Ectodermal cell (in vitro differentiated cells): ENCODE measurements at regions not wholly inside any gene's neighbourhood (a gene's known extent, or its start where the extent isn't known, plus 50 kb on each side); places are given as distances from the start of the nearest gene placed in this dataset.
"Not testable (repeated sequence)": the region's sequence is repeated elsewhere in the genome, so short reads cannot be mapped to it uniquely, and the experiment has no call there.

Experiments used
- H3K27ac ChIP-seq: 2 replicates; pipeline ENCODE4 v1.7.0; 2013; ENCODE audit warnings: mild to moderate bottlenecking, low read depth, low read length; ENCODE audit not compliant: insufficient read depth, poor library complexity, severe bottlenecking
- H3K27me3 ChIP-seq: 2 replicates; pipeline ENCODE4 v1.7.0; 2013; ENCODE audit warnings: mild to moderate bottlenecking, low read length; ENCODE audit not compliant: insufficient read depth, control insufficient read depth, poor library complexity, severe bottlenecking
- H3K36me3 ChIP-seq: one replicate; pipeline ENCODE4 v1.7.0; 2013; ENCODE audit warnings: low read length; ENCODE audit not compliant: control insufficient read depth, insufficient read depth
- H3K4me1 ChIP-seq: one replicate; pipeline ENCODE4 v1.7.0; 2013; ENCODE audit warnings: low read length; ENCODE audit not compliant: control insufficient read depth, insufficient read depth
- H3K4me3 ChIP-seq: 2 replicates; pipeline ENCODE4 v1.7.0; 2013; ENCODE audit warnings: low read depth, low read length, control low read depth; ENCODE audit not compliant: insufficient read depth
- H3K9me3 ChIP-seq: 2 replicates; pipeline ENCODE4 v1.7.0; 2013; ENCODE audit warnings: mild to moderate bottlenecking, low read length, moderate library complexity; ENCODE audit not compliant: control insufficient read depth
- WGBS, 2 experiments: methylation state at CpG; one replicate each; pipeline ENCODE4 v1.1.7; 2013; ENCODE audit warnings: missing lambda C conversion rate in 2 of 2; 5-methylcytosine and 5-hydroxymethylcytosine counted together

DNA sequence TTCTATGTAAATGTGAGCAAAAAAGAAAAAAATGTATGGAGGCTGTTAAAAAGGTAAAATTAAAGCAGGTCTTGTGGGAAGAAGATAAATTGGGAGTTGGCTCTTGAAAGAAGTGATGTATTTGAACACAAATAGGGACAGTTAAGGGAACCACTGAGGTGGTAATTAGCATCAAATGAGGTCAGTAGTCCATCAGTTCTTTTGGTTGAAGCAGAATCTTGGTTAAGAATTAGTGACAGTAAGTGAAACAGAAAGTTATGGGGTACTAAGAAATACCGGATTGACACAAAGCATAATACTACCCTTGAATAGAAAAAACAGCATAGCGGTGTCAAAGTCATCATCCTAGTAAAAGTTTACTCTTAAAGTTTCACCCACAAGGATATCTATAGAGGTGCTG lies 352.6 kb upstream of the VRK2 start:
- no peaks in the 10 kb centered on the region for H3K4me1 ChIP-seq
- peaks cover 3% of the 10 kb centered on the region for H3K9me3 ChIP-seq
- no peak overlapping the region for H3K27ac ChIP-seq
- WGBS, 2 experiments, result 86 to 89% methylated on average over 2 of the region's 2 CpGs
- no peak overlapping the region for H3K4me3 ChIP-seq
- H3K27me3 ChIP-seq, result no peaks in the 10 kb centered on the region
- H3K36me3 ChIP-seq, result no peaks in the 10 kb centered on the region

DNA sequence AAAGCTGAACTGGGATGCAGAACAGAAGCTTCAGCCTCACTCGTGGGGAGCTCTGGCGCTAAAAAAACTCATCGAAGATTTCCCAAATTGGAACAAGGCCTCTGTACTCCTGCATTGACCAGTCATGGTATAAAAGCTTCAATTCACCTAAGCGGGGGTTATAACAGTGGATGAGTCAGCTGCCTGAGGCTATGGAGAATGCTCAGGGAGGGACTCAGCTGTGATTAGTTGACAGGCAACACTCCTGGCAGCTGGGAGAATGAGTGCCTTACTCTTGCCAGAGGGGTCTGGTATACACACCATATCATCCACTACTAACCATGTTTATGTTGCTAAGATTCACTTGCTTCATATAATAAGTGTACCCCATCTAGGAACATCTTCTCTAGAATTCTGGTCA lies 350.6 kb upstream of the VRK2 start:
- no peaks in the 10 kb centered on the region for H3K9me3 ChIP-seq
- H3K36me3 ChIP-seq, result no peaks in the 10 kb centered on the region
- H3K4me3 ChIP-seq, result no peak overlapping the region
- no peaks in the 10 kb centered on the region for H3K4me1 ChIP-seq
- H3K27me3 ChIP-seq, result no peaks in the 10 kb centered on the region
- no peak overlapping the region for H3K27ac ChIP-seq
- 82 to 84% methylated on average over 4 of the region's 4 CpGs for WGBS, 2 experiments

DNA sequence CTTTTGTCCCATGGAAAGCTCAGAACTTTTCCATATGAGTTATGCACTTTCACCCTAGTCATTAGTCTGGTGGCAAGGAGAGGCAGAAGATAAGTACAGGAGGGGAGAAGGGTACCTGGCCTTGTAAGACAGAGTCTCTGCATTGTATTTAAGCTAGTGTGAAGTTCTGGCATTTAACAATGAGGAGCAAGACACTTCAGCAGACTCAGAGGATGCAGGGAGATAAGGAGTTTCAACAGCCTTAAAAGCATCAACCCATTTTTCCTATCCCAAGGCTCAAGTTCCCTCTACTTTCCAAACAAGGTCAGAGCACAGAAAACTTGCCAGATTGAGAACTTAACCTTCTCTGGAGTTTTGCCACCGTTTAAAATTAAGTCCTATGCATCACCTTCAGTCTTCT lies 348.2 kb upstream of the VRK2 start:
- H3K36me3 ChIP-seq, result no peaks in the 10 kb centered on the region
- H3K27me3 ChIP-seq, result no peaks in the 10 kb centered on the region
- H3K4me3 ChIP-seq, result no peak overlapping the region
- H3K27ac ChIP-seq, result no peak overlapping the region
- H3K9me3 ChIP-seq, result no peaks in the 10 kb centered on the region
- no peaks in the 10 kb centered on the region for H3K4me1 ChIP-seq
- 91 to 98% methylated on average over 1 of the region's 1 CpG for WGBS, 2 experiments

GRCh38 chr2:57698935-57699449 lies 347.6 kb upstream of the VRK2 start:
- H3K4me1 ChIP-seq, result no peaks in the 10 kb centered on the region
- 71 to 82% methylated on average over 2 of the region's 2 CpGs for WGBS, 2 experiments

GRCh38 chr2:57701391-57701791 lies 345.2 kb upstream of the VRK2 start:
- Histone ChIP-seq H3K27ac (no peak overlapping the region), H3K4me3 (no peak overlapping the region), H3K9me3 (no peaks in the 10 kb centered on the region), H3K36me3 (no peaks in the 10 kb centered on the region), H3K4me1 (no peaks in the 10 kb centered on the region), H3K27me3 (no peaks in the 10 kb centered on the region)
- WGBS, 2 experiments, result 34 to 45% methylated on average over 5 of the region's 5 CpGs

More at GRCh38 chr2:57698935-57699449, 347.6 kb upstream of the VRK2 start:
- no peaks in the 10 kb centered on the region for H3K27me3 ChIP-seq
- H3K36me3 ChIP-seq, result no peaks in the 10 kb centered on the region
- no peak overlapping the region for H3K4me3 ChIP-seq
- H3K9me3 ChIP-seq, result no peaks in the 10 kb centered on the region
- no peak overlapping the region for H3K27ac ChIP-seq

DNA sequence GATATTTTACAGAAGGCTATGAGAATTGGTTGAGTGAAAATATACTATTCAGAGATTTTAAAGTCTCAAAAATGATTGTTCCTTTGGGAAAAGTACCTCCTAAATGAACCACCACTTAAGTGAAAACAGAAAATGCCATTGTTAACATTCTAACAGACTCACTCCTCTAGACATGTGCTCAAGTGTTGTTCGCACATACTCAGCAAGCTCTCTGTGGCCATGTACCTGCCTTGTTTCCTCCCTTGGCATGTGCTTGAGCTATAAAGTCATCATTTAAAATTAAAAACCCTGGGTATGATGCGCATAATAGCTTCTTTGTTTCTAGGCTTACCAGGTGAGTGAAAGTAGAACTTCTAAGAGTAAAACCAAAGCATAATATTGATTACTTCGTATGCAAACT lies 343.2 kb upstream of the VRK2 start:
- no peaks in the 10 kb centered on the region for H3K36me3 ChIP-seq
- H3K9me3 ChIP-seq, result no peaks in the 10 kb centered on the region
- 95 to 97% methylated on average over 2 to 3 of the region's 3 CpGs for WGBS, 2 experiments
- no peak overlapping the region for H3K4me3 ChIP-seq
- no peaks in the 10 kb centered on the region for H3K27me3 ChIP-seq
- H3K27ac ChIP-seq, result no peak overlapping the region
- no peaks in the 10 kb centered on the region for H3K4me1 ChIP-seq

DNA sequence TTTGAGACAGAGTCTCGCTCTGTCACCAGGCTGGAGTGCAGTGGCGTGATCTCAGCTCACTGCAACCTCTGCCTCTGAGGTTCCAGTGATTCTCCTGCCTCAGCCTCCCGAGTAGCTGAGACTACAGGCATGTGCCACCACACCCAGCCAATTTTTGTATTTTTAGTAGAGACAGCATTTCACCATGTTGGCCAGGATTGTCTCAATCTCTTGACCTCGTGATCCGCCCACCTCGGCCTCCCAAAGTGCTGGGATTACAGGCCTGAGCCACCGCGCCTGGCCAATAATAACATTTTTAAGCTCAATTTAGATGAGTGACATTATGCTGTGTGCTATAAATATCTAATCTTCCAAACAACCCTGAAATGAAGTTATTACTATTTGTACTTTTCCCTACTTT lies 338.8 kb upstream of the VRK2 start:
- H3K36me3 ChIP-seq, H3K27me3 ChIP-seq, H3K9me3 ChIP-seq, H3K4me3 ChIP-seq, H3K4me1 ChIP-seq, H3K27ac ChIP-seq: not testable (repeated sequence)
- 87 to 94% methylated on average over 8 of the region's 8 CpGs for WGBS, 2 experiments

DNA sequence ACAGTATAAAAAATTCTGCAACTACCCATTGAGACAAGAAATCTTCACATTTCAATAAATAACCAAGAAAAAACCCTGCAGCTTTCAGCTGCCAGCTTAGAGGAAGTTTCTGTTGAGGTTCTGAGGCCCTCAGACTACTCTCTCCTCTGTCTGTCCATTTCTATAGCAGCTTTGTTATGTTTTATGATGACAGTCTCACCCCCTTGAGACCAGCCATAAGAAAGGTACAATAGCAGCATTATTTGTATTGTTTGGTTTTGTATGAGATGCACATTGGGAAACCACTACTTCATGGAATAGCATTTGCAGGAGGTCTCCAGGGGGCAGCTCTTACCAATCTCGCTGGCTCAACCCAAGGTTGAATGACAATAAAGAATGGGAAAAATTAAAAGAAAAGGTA lies 334.6 kb upstream of the VRK2 start:
- WGBS, 2 experiments, result 68 to 69% methylated on average over 1 of the region's 1 CpG

DNA sequence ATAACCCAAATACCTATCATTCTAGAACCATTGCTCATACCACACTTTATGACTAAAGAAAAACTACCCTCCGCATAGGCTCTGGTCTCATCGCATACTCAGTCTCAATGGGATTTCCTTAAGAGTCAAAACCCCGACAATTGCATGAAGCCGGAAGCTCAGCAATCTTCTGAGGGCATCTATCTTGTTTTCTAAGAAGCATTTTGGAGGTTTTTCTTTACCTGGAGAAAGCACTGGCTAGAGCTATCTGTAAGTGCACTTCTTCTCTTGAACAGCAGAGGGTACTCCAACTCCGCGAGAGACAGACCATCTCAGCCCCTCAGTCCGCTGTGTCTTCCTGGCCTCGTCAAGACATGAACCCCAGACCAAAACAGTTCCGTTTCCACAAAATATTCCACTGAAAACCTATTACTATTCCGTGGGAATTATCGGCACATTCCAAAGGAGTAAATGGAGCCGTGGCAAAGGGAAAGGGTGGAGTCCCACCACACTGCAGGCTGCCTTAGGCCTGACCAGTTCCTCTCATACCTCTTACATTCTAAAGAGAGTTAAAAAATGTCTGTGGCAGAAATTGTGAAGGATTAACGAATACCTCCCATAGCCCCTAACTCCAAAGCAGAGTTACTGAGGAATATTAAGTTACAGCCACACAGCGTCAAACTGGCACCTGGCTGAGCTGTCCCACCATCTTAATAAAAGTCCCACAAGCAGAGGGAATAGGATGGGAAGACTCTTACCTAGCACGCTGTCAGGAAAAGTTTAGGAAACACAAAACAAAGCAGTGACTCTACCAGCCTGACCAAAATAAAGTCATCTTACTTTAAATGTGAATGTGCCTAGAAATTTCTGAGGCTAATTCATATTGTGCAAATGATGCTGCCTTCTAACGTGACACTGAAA lies 325.6 kb upstream of the VRK2 start:
- WGBS, 2 experiments, result 25 to 29% methylated on average over 15 to 16 of the region's 16 CpGs
- H3K4me1 ChIP-seq, result no peaks in the 10 kb centered on the region
- H3K9me3 ChIP-seq, result no peaks in the 10 kb centered on the region
- H3K27me3 ChIP-seq, result no peaks in the 10 kb centered on the region
- H3K36me3 ChIP-seq, result no peaks in the 10 kb centered on the region
- H3K27ac ChIP-seq, result no peak overlapping the region
- H3K4me3 ChIP-seq, result no peak overlapping the region

More for the DNA sequence above, 334.6 kb upstream of the VRK2 start:
- no peaks in the 10 kb centered on the region for H3K27me3 ChIP-seq
- H3K27ac ChIP-seq, result no peak overlapping the region
- H3K4me3 ChIP-seq, result no peak overlapping the region
- H3K4me1 ChIP-seq, result no peaks in the 10 kb centered on the region
- H3K9me3 ChIP-seq, result no peaks in the 10 kb centered on the region
- no peaks in the 10 kb centered on the region for H3K36me3 ChIP-seq

- H3K9me3 ChIP-seq, result no peaks in the 10 kb centered on the region
- WGBS, 2 experiments, result 92 to 95% methylated on average over 4 to 5 of the region's 5 CpGs
- H3K27ac ChIP-seq, result no peak overlapping the region
- no peak overlapping the region for H3K4me3 ChIP-seq
- no peaks in the 10 kb centered on the region for H3K36me3 ChIP-seq
- H3K27me3 ChIP-seq, result no peaks in the 10 kb centered on the region
- no peaks in the 10 kb centered on the region for H3K4me1 ChIP-seq
These were observed 321.2 kb upstream of the VRK2 start for GRCh38 chr2:57725337-57725947.
